Hepatocyte (in vitro differentiated cells): ENCODE measurements at regions not wholly inside any gene's neighbourhood (a gene's known extent, or its start where the extent isn't known, plus 50 kb on each side); places are given as distances from the start of the nearest gene placed in this dataset. TPM values are rescaled to one million over a fixed set of nuclear protein-coding genes. Genes with fewer than 3 reads are reported as not detected.
"Not testable (repeated sequence)": the region's sequence is repeated elsewhere in the genome, so short reads cannot be mapped to it uniquely, and the experiment has no call there.

Experiments
- DNase-seq: peaks from one replicate; pipeline ENCODE4 v3.0.0-alpha.2; 2016; ENCODE audit warnings: low spot score
- H2AFZ ChIP-seq: fragments of 200-600 bp; sonication (generic); 2 replicates; pipeline ENCODE4 v1.6.0; 2016; ENCODE audit warnings: antibody characterized with exemption, mild to moderate bottlenecking
- H3K27ac ChIP-seq: fragments of 200-600 bp; sonication (generic); 2 replicates; pipeline ENCODE4 v1.5.1; 2016; ENCODE audit warnings: mild to moderate bottlenecking
- H3K27me3 ChIP-seq: fragments of 200-600 bp; sonication (generic); 2 replicates; pipeline ENCODE4 v1.6.1; 2016
- H3K36me3 ChIP-seq: fragments of 200-600 bp; sonication (generic); replicated peaks from 2 replicates; pipeline ENCODE4 v1.5.1; 2016; ENCODE audit warnings: low read depth; ENCODE audit not compliant: insufficient read depth
- H3K4me1 ChIP-seq: fragments of 200-600 bp; sonication (generic); 2 replicates; pipeline ENCODE4 v1.5.1; 2016; ENCODE audit warnings: mild to moderate bottlenecking, moderate library complexity; ENCODE audit not compliant: insufficient read depth
- H3K4me2 ChIP-seq: fragments of 200-600 bp; sonication (generic); 2 replicates; pipeline ENCODE4 v1.6.0; 2016
- H3K4me3 ChIP-seq: fragments of 200-600 bp; sonication (generic); 2 replicates; pipeline ENCODE4 v1.5.1; 2016; ENCODE audit warnings: mild to moderate bottlenecking
- H3K79me2 ChIP-seq: fragments of 200-600 bp; sonication (generic); 2 replicates; pipeline ENCODE4 v1.6.0; 2017; ENCODE audit warnings: mild to moderate bottlenecking
- H3K9me2 ChIP-seq: fragments of 200-600 bp; sonication (generic); replicated peaks from 2 replicates; pipeline ENCODE4 v1.6.0; 2017; ENCODE audit warnings: mild to moderate bottlenecking; ENCODE audit not compliant: insufficient read depth
- H3K9me3 ChIP-seq: fragments of 200-600 bp; sonication (generic); 2 replicates; pipeline ENCODE4 v1.5.1; 2016; ENCODE audit warnings: low read depth, mild to moderate bottlenecking
- H4K20me1 ChIP-seq: fragments of 200-600 bp; sonication (generic); 2 replicates; pipeline ENCODE4 v1.6.0; 2016; ENCODE audit warnings: mild to moderate bottlenecking; ENCODE audit not compliant: insufficient read depth, poor library complexity, severe bottlenecking
- CTCF ChIP-seq: fragments of 200-600 bp; sonication (generic); IDR thresholded peaks from 2 replicates; pipeline ENCODE4 v1.5.1; 2016; ENCODE audit warnings: antibody characterized with exemption, mild to moderate bottlenecking; ENCODE audit not compliant: poor library complexity
- EZH2 ChIP-seq: fragments of 200-600 bp; sonication (generic); IDR thresholded peaks from 2 replicates; pipeline ENCODE4 v1.6.1; 2016; ENCODE audit warnings: antibody characterized with exemption, mild to moderate bottlenecking, borderline replicate concordance
- EZH2phosphoT487 ChIP-seq: fragments of 200-600 bp; sonication (generic); IDR thresholded peaks from one replicate; pipeline ENCODE4 v1.6.1; 2018; ENCODE audit warnings: antibody characterized with exemption, mild to moderate bottlenecking, low read depth, moderate library complexity; ENCODE audit not compliant: unreplicated experiment, severe bottlenecking
- WGBS: methylation state at CpG from one replicate; pipeline ENCODE4 v1.1.6; 2016; ENCODE audit warnings: low lambda C conversion rate; ENCODE audit errors: missing lambda C conversion rate; 5-methylcytosine and 5-hydroxymethylcytosine counted together
- small RNA-seq: library from RNA; depleted of rRNA; stranded (forward); fragments of <200 nt; gene quantifications from one replicate; pipeline ENCODE3, GENCODE V24; 2014

GRCh38 chr3:137694836-137695235, 69.3 kb upstream of the SOX14 start:
- Histone ChIP-seq H3K9me2 (no peaks in the 10 kb centered on the region), H3K36me3 (no peaks in the 10 kb centered on the region), H3K79me2 (no peaks in the 10 kb centered on the region), H3K4me2 (no peak overlapping the region), H3K27me3 (no peaks in the 10 kb centered on the region), H3K27ac (no peak overlapping the region), H2AFZ (no peak overlapping the region), H3K9me3 (no peaks in the 10 kb centered on the region), H3K4me1 (no peaks in the 10 kb centered on the region), H4K20me1 (no peaks in the 10 kb centered on the region), H3K4me3 (no peak overlapping the region)
- TF ChIP-seq EZH2phosphoT487, result no peak
- no peak for TF ChIP-seq CTCF
- TF ChIP-seq EZH2, result no peak
- no peak for DNase-seq
- WGBS, result 43% methylated on average over 6 of the region's 6 CpGs

GRCh38 chr3:137695351-137695750, 68.8 kb upstream of the SOX14 start:
- Histone ChIP-seq H3K27ac (no peak overlapping the region), H3K4me2 (no peak overlapping the region), H3K4me3 (no peak overlapping the region), H3K9me3 (no peaks in the 10 kb centered on the region), H4K20me1 (no peaks in the 10 kb centered on the region), H3K79me2 (no peaks in the 10 kb centered on the region), H2AFZ (no peak overlapping the region), H3K36me3 (no peaks in the 10 kb centered on the region), H3K9me2 (no peaks in the 10 kb centered on the region), H3K4me1 (no peaks in the 10 kb centered on the region), H3K27me3 (no peaks in the 10 kb centered on the region)
- WGBS, result 51% methylated on average over 6 of the region's 6 CpGs
- DNase-seq, result no peak
- TF ChIP-seq CTCF (no peak), EZH2 (no peak), EZH2phosphoT487 (no peak)

- DNase-seq, result peak; percentile 25
- H3K4me1 ChIP-seq, result no peaks in the 10 kb centered on the region
- no peaks in the 10 kb centered on the region for H3K9me2 ChIP-seq
- 6% methylated on average over 3 of the region's 3 CpGs for WGBS
- H3K36me3 ChIP-seq, result no peaks in the 10 kb centered on the region
- peaks cover 7% of the 10 kb centered on the region for H3K27me3 ChIP-seq
- TF ChIP-seq EZH2 (no peak), CTCF (peak; percentile 51)
- H3K27ac ChIP-seq, result no peak overlapping the region
- H3K9me3 ChIP-seq, result no peaks in the 10 kb centered on the region
- H2AFZ ChIP-seq, result no peak overlapping the region
- H4K20me1 ChIP-seq, result no peaks in the 10 kb centered on the region
- no peaks in the 10 kb centered on the region for H3K79me2 ChIP-seq
- H3K4me3 ChIP-seq, result no peak overlapping the region
- H3K4me2 ChIP-seq, result no peak overlapping the region
Observed at GRCh38 chr3:137709011-137709601, 55.0 kb upstream of the SOX14 start.

GRCh38 chr3:137713965-137714364, 50.1 kb upstream of the SOX14 start:
- H3K9me2 ChIP-seq, H3K4me3 ChIP-seq, DNase-seq, H3K27ac ChIP-seq, H3K79me2 ChIP-seq, H2AFZ ChIP-seq, H3K27me3 ChIP-seq, H3K9me3 ChIP-seq, H3K36me3 ChIP-seq, H3K4me2 ChIP-seq, H3K4me1 ChIP-seq, H4K20me1 ChIP-seq: not testable (repeated sequence)
- WGBS, result 88% methylated on average over 6 of the region's 6 CpGs

Small RNAs in the stretch of these regions (small RNA-seq; reads per million reads assigned to genes)
- not detected for gene RNA5SP142
